ENCODE measurements at regions not wholly inside any gene's neighbourhood (a gene's known extent, or its start where the extent isn't known, plus 50 kb on each side); places are given as distances from the start of the nearest gene placed in this dataset.

- intact Hi-C loops (cut with DNase I) = no loop called here
- no peak for DNase-seq
These were observed 294.7 kb downstream of the TCF7L2 start for GRCh38 chr10:113244750-113245149.

GRCh38 chr10:113245286-113245685, 295.2 kb downstream of the TCF7L2 start:
- intact Hi-C loops (cut with DNase I) = no loop called here
- no peak for TF ChIP-seq POLR2A (IDR thresholded peaks at IDR 0.05)
- TF ChIP-seq, protein P1, sequence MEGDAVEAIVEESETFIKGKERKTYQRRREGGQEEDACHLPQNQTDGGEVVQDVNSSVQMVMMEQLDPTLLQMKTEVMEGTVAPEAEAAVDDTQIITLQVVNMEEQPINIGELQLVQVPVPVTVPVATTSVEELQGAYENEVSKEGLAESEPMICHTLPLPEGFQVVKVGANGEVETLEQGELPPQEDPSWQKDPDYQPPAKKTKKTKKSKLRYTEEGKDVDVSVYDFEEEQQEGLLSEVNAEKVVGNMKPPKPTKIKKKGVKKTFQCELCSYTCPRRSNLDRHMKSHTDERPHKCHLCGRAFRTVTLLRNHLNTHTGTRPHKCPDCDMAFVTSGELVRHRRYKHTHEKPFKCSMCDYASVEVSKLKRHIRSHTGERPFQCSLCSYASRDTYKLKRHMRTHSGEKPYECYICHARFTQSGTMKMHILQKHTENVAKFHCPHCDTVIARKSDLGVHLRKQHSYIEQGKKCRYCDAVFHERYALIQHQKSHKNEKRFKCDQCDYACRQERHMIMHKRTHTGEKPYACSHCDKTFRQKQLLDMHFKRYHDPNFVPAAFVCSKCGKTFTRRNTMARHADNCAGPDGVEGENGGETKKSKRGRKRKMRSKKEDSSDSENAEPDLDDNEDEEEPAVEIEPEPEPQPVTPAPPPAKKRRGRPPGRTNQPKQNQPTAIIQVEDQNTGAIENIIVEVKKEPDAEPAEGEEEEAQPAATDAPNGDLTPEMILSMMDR (IDR thresholded peaks at IDR 0.05) = no peak
- ATAC-seq (no peak), DNase-seq (no peak)
- H3K9me3 ChIP-seq = no peaks in the 10 kb centered on the region
- H3K27me3 ChIP-seq = no peaks in the 10 kb centered on the region
- H3K36me3 ChIP-seq = no peaks in the 10 kb centered on the region
- H3K4me1 ChIP-seq = no peaks in the 10 kb centered on the region
- 54% methylated on average over 3 of the region's 3 CpGs for whole genome bisulfite sequencing (ENCODE audit: insufficient coverage, low coverage, low lambda C conversion rate, missing lambda C conversion rate)
- H3K4me3 ChIP-seq = no peak overlapping the region
- H3K27ac ChIP-seq = no peak overlapping the region

More at GRCh38 chr10:113244750-113245149, 294.7 kb downstream of the TCF7L2 start:
- no peaks in the 10 kb centered on the region for H3K9me3 ChIP-seq
- H3K4me3 ChIP-seq = no peak overlapping the region
- 47% methylated on average over 3 of the region's 5 CpGs for WGBS (ENCODE audit: insufficient coverage, low coverage, low lambda C conversion rate, missing lambda C conversion rate)
- TF ChIP-seq, protein P1 (IDR thresholded peaks at IDR 0.05) = no peak
- TF ChIP-seq POLR2A (IDR thresholded peaks at IDR 0.05) = no peak
- no peaks in the 10 kb centered on the region for H3K27me3 ChIP-seq
- H3K36me3 ChIP-seq = no peaks in the 10 kb centered on the region
- no peak for ATAC-seq
- no peak overlapping the region for H3K27ac ChIP-seq
- no peaks in the 10 kb centered on the region for H3K4me1 ChIP-seq

- no peak overlapping the region for H3K4me3 ChIP-seq
- no peaks in the 10 kb centered on the region for H3K4me1 ChIP-seq
- no peak overlapping the region for H3K27ac ChIP-seq
- ATAC-seq (no peak), DNase-seq (no peak)
- 73% methylated on average over 5 of the region's 5 CpGs for WGBS (ENCODE audit: insufficient coverage, low coverage, low lambda C conversion rate, missing lambda C conversion rate)
- no peaks in the 10 kb centered on the region for H3K36me3 ChIP-seq
- intact Hi-C loops (cut with DNase I) = no loop called here
- no peaks in the 10 kb centered on the region for H3K27me3 ChIP-seq
- no peaks in the 10 kb centered on the region for H3K9me3 ChIP-seq
- no peak for TF ChIP-seq POLR2A (IDR thresholded peaks at IDR 0.05)
- TF ChIP-seq, protein P1 (IDR thresholded peaks at IDR 0.05) = no peak
These were observed 297.0 kb downstream of the TCF7L2 start for GRCh38 chr10:113247050-113247449.

- no peak for ATAC-seq
- no peak overlapping the region for H3K4me3 ChIP-seq
- no peak for TF ChIP-seq POLR2A (IDR thresholded peaks at IDR 0.05)
- TF ChIP-seq, protein P1 (IDR thresholded peaks at IDR 0.05) = no peak
- no peaks in the 10 kb centered on the region for H3K36me3 ChIP-seq
- H3K4me1 ChIP-seq = no peaks in the 10 kb centered on the region
- WGBS (ENCODE audit: insufficient coverage, low coverage, low lambda C conversion rate, missing lambda C conversion rate) = 54% methylated on average over 10 of the region's 10 CpGs
- intact Hi-C loops (cut with DNase I) = no loop called here
- DNase-seq = no peak
- H3K27ac ChIP-seq = no peak overlapping the region
- no peaks in the 10 kb centered on the region for H3K9me3 ChIP-seq
- H3K27me3 ChIP-seq = no peaks in the 10 kb centered on the region
These were observed 299.9 kb upstream of the HABP2 start for GRCh38 chr10:113252650-113253618.

Measured in right lobe of liver (tissue), 6 donors.